HEK293T (cell line): ENCODE measurements at regions not wholly inside any gene's neighbourhood (a gene's known extent, or its start where the extent isn't known, plus 50 kb on each side); places are given as distances from the start of the nearest gene placed in this dataset.

Experiments used
- FOXA1 ChIP-seq: fragments of 450-650 bp; IDR thresholded peaks from 2 replicates; pipeline ENCODE4 v1.6.1; 2016; ENCODE audit warnings: mild to moderate bottlenecking
- FOXM1 ChIP-seq: fragments of 450-650 bp; IDR thresholded peaks from 2 replicates; pipeline ENCODE4 v1.6.1; 2017; ENCODE audit warnings: mild to moderate bottlenecking, borderline replicate concordance
- L3MBTL2 ChIP-seq: fragments of 450-650 bp; conservative IDR thresholded peaks from 2 replicates; pipeline ENCODE4 v1.6.1; 2016; ENCODE audit warnings: mild to moderate bottlenecking
- LEF1 ChIP-seq: fragments of 450-650 bp; IDR thresholded peaks from 2 replicates; pipeline ENCODE4 v1.6.1; 2017; ENCODE audit warnings: mild to moderate bottlenecking, borderline replicate concordance
- NFRKB ChIP-seq: fragments of 450-650 bp; IDR thresholded peaks from 2 replicates; pipeline ENCODE4 v1.6.1; 2016; ENCODE audit warnings: mild to moderate bottlenecking, moderate library complexity
- SP1 ChIP-seq: fragments of 450-650 bp; IDR thresholded peaks from 2 replicates; pipeline ENCODE4 v1.6.1; 2017
- SUZ12 ChIP-seq: fragments of 450-650 bp; IDR thresholded peaks from 2 replicates; pipeline ENCODE4 v1.6.1; 2016; ENCODE audit warnings: mild to moderate bottlenecking
- TARDBP ChIP-seq: fragments of 450-650 bp; IDR thresholded peaks from 2 replicates; pipeline ENCODE4 v1.6.1; 2016
- ZNF384 ChIP-seq: fragments of 450-650 bp; IDR thresholded peaks from 2 replicates; pipeline ENCODE4 v1.6.1; 2016

DNA sequence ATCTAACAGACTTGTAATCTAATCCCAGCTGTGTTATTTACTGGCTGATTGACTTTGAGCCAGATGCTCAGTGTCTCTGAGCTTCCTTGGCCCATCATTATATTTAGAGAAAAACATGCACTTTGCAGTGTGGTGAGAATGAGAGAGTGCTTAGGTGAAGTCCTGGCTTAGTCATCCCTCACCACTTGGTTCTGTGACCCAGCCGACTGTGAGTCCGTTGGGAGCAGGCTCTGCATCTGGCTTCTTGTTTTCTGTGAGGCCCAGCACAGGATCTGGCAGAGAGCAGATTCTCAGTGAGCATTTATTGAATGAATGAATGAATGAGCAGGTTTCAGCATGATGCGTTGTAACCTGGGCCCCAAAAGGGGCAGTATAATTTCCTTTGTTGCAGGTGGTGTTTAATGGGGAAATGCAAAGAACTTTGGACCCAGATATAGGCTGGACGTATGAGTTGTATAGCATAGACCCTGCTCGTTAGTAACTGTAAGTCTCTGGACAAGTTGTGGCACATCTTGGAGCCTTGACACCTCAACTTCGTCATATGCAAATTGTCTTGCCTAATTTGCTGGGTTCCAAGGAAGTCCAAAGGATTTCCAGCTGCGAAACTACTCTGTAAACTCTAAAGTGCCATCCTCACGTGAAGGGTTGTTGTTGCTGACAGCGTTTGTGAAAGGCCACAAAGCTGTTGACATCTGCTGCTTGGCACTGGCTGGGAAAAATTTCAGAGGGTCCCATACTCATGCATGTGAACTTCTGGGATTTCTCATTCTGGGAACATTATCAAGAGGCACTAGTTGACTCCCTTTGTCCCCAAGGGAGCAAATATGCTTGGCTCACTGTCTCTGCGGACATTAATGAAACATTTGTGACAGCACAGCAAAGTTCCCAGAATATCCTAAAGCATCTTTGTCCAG is 138.8 kb upstream of the USP24 start:
- TF ChIP-seq FOXM1 (no peak), TARDBP (no peak), FOXA1 (no peak), L3MBTL2 (no peak), LEF1 (no peak), SP1 (no peak), NFRKB (no peak), ZNF384 (no peak), SUZ12 (no peak)
